Transverse colon (tissue), 4 donors: ENCODE measurements at regions not wholly inside any gene's neighbourhood (a gene's known extent, or its start where the extent isn't known, plus 50 kb on each side); places are given as distances from the start of the nearest gene placed in this dataset.

Source experiments
- DNase-seq: peaks from one replicate; pipeline ENCODE4 v3.0.0-alpha.2; 2019
- H3K27ac ChIP-seq, 4 donors: fragments of 200-600 bp; sonication (generic); 2 replicates each; pipeline ENCODE4 v1.5.1; 2016 to 2018; ENCODE audit warnings: inconsistent platforms in 4 of 4
- H3K27me3 ChIP-seq: fragments of 200-600 bp; sonication (generic); 2 replicates; pipeline ENCODE4 v1.5.1; 2017; ENCODE audit warnings: inconsistent platforms
- H3K36me3 ChIP-seq, 4 donors: fragments of 200-600 bp; sonication (generic); 2 replicates each; pipeline ENCODE4 v1.5.1; 2017 to 2019; ENCODE audit warnings: inconsistent platforms in 4 of 4
- H3K4me1 ChIP-seq, 4 donors: fragments of 200-600 bp; sonication (generic); 2 replicates each; pipeline ENCODE4 v1.5.1; 2017 to 2020; ENCODE audit warnings: inconsistent platforms in 4 of 4
- H3K4me3 ChIP-seq, 4 donors: fragments of 200-600 bp; sonication (generic); 1 replicate in 1 of 4; 2 replicates in 3 of 4; pipeline versions ENCODE4 v1.5.1 to v1.6.1; 2017 to 2019; ENCODE audit warnings: inconsistent platforms in 4 of 4
- H3K9me3 ChIP-seq, 2 donors: fragments of 200-600 bp; sonication (generic); 2 replicates each; pipeline ENCODE4 v1.5.1; 2017 to 2019; ENCODE audit warnings: inconsistent platforms in 2 of 2
- EP300 ChIP-seq: sonication (generic); formaldehyde crosslinking; IDR thresholded peaks from one replicate; pipeline ENCODE4 v1.6.1; 2017; ENCODE audit warnings: antibody characterized with exemption, low read depth
- POLR2A ChIP-seq: fragments of 450-650 bp; IDR thresholded peaks from one replicate; pipeline ENCODE4 v1.6.1; 2016; ENCODE audit warnings: antibody characterized with exemption, mild to moderate bottlenecking, moderate library complexity
- POLR2AphosphoS5 ChIP-seq, 3 donors: sonication (generic); formaldehyde crosslinking; IDR thresholded peaks; one replicate each; pipeline ENCODE4 v1.6.1; 2016; ENCODE audit warnings: antibody characterized with exemption in 3 of 3
- WGBS, 2 donors: methylation state at CpG; one replicate each; pipeline ENCODE4 v1.1.5; 2018; ENCODE audit warnings: low coverage in 1 of 2; 5-methylcytosine and 5-hydroxymethylcytosine counted together
- in situ Hi-C, 4 donors: fragments of 200-750 bp; cut with MboI; loops; one replicate each; pipeline versions ENCODE4 v1.15.0 to v1.15.1; 2017; ENCODE audit warnings: low sequenced_read_pairs in 3 of 4, low pct_ligation_motif_present in 1 of 4, low pct_unique_long_range_greater_than_20kb in 1 of 4
- intact Hi-C: fragments of 100-400 bp; cut with DNase I; formaldehyde crosslinking; loops from one replicate; pipeline ENCODE4 v1.15.1; 2023; ENCODE audit warnings: low total_unique reads
- TF ChIP-seq, protein P1 (sequence below), 5 experiments: fragments of 200-600 bp in 3 of 5; fragments of 450-650 bp in 2 of 5; sonication (generic) in 3 of 5; IDR thresholded peaks; 1 replicate in 2 of 5; 2 replicates in 3 of 5; pipeline ENCODE4 v1.5.1; 2016 to 2017; ENCODE audit warnings: antibody characterized with exemption in 5 of 5, inconsistent platforms in 3 of 5, mild to moderate bottlenecking in 2 of 5, moderate library complexity in 1 of 5

DNA sequence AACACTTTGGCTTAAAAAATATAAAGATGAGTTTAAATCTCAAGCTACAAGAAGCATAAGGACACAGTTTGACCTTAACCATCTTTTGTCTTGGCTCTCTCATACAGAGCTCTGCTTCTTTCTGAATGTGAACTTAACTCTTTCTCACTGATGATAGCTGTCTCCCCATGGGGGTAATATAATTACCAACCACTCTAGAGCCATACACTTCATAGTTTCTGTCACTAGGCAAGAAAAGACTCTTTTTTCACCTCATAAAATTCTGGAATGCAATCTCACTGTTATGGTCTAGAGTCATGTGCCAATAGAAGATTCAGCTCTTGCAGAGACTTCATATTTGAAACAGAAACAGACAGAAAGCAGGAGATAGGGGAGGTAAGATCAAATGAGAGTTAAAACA is 481.7 kb upstream of the AGA start:
- in situ Hi-C loops, result no loop called here
- TF ChIP-seq, protein P1, sequence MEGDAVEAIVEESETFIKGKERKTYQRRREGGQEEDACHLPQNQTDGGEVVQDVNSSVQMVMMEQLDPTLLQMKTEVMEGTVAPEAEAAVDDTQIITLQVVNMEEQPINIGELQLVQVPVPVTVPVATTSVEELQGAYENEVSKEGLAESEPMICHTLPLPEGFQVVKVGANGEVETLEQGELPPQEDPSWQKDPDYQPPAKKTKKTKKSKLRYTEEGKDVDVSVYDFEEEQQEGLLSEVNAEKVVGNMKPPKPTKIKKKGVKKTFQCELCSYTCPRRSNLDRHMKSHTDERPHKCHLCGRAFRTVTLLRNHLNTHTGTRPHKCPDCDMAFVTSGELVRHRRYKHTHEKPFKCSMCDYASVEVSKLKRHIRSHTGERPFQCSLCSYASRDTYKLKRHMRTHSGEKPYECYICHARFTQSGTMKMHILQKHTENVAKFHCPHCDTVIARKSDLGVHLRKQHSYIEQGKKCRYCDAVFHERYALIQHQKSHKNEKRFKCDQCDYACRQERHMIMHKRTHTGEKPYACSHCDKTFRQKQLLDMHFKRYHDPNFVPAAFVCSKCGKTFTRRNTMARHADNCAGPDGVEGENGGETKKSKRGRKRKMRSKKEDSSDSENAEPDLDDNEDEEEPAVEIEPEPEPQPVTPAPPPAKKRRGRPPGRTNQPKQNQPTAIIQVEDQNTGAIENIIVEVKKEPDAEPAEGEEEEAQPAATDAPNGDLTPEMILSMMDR (IDR thresholded peaks at IDR 0.05), result no peak
- no peak for TF ChIP-seq EP300
- TF ChIP-seq POLR2AphosphoS5 (IDR thresholded peaks at IDR 0.05), result no peak
- TF ChIP-seq POLR2A, result no peak
- Histone ChIP-seq H3K4me1 (no peaks in the 10 kb centered on the region), H3K27me3 (no peaks in the 10 kb centered on the region), H3K27ac (no peak overlapping the region), H3K4me3 (no peak overlapping the region), H3K36me3 (no peaks in the 10 kb centered on the region), H3K9me3 (no peaks in the 10 kb centered on the region)
- no peak for DNase-seq
- intact Hi-C loops, result no loop called here

DNA sequence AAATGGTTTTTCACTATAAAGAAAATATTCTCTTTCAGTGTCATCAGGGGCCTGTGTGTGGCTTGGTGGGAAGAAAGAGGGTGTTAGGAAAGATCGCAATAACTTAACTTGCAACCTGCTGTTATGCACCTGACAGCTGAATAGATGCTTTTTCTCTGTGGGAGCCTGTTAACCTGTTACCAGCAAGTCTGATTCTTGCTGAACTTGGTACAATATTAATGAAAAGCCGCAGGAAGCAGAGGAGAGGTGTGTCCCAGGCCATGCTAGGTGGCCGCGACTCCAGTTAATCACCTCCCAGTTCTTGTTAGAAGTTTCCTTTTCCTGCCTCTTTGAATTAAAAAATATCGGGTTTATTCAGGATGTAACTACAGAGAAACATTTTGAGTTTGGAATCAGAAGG is 494.8 kb upstream of the AGA start:
- WGBS, 2 donors, result 83 to 86% methylated on average over 5 of the region's 5 CpGs
- no peak for DNase-seq
- no peaks in the 10 kb centered on the region for H3K36me3 ChIP-seq
- TF ChIP-seq EP300 (no peak), POLR2A (no peak), POLR2AphosphoS5 (IDR thresholded peaks at IDR 0.05) (no peak)
- TF ChIP-seq, protein P1 (IDR thresholded peaks at IDR 0.05), result no peak
- intact Hi-C loops, result no loop called here
- H3K27me3 ChIP-seq, result no peaks in the 10 kb centered on the region
- no peak overlapping the region for H3K4me3 ChIP-seq
- H3K9me3 ChIP-seq, result peaks cover 0 to 6% of the 10 kb centered on the region in 2 donors
- in situ Hi-C loops, result no loop called here
- H3K4me1 ChIP-seq, result no peaks in the 10 kb centered on the region
- H3K27ac ChIP-seq, result no peak overlapping the region

DNA sequence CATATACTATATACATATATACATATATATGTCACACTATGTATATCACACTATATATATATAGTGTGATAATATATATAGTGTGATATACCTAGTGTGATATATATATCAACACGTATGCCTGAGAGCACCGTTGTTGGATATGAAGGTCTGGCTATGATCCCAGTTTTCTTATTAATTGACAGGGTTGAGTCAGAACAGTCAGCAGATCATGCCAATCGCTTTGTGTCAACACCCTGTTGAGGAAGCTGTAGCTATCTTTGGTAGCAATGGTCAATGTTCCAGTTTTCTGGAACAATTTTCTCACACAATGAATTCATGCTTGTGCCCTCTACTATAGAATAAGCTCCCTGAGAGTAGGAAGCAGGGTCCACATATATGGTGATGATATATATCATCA is 496.0 kb upstream of the AGA start:
- in situ Hi-C loops (no loop called here), intact Hi-C loops (no loop called here)
- no peak overlapping the region for H3K4me3 ChIP-seq
- no peaks in the 10 kb centered on the region for H3K36me3 ChIP-seq
- no peaks in the 10 kb centered on the region for H3K4me1 ChIP-seq
- no peak overlapping the region for H3K27ac ChIP-seq
- H3K27me3 ChIP-seq, result no peaks in the 10 kb centered on the region
- WGBS, 2 donors, result 75 to 89% methylated on average over 3 of the region's 3 CpGs
- TF ChIP-seq, protein P1 (IDR thresholded peaks at IDR 0.05), result no peak
- TF ChIP-seq POLR2AphosphoS5 (IDR thresholded peaks at IDR 0.05), result no peak
- TF ChIP-seq EP300, result no peak
- no peak for DNase-seq
- H3K9me3 ChIP-seq, result peaks cover 0 to 6% of the 10 kb centered on the region in 2 donors

DNA sequence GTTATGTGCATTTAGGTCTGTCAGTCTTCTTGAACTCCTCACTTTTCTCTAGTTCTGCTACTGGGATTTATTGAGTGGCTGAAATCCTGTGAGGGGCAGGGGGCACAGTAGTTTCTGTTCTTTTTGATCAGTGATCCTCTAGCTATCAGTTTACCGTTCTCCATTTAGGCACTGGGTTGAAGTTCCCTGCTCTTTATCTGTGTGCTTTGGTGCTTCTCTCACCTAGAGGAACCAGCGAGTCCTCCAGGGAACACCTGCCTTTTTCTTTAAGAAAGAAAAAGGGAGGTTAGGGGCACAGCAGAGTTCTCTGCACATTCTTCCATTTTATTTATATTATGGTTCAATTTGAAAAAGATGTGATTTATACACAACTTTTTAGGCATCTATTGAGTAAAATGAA is 503.0 kb upstream of the AGA start:
- Histone ChIP-seq H3K4me3 (no peak overlapping the region), H3K27ac (no peak overlapping the region), H3K36me3 (no peaks in the 10 kb centered on the region), H3K27me3 (no peaks in the 10 kb centered on the region), H3K9me3 (no peaks in the 10 kb centered on the region), H3K4me1 (peaks cover 0 to 3% (median 0%) of the 10 kb centered on the region in 4 donors)
- TF ChIP-seq, protein P1 (IDR thresholded peaks at IDR 0.05), result no peak
- TF ChIP-seq POLR2A (no peak), EP300 (no peak), POLR2AphosphoS5 (IDR thresholded peaks at IDR 0.05) (no peak)
- no peak for DNase-seq
- intact Hi-C loops, result no loop called here
- in situ Hi-C loops, result no loop called here
- 60 to 87% methylated on average over 2 of the region's 2 CpGs for WGBS, 2 donors
